ENCODE measurements at regions not wholly inside any gene's neighbourhood (a gene's known extent, or its start where the extent isn't known, plus 50 kb on each side); places are given as distances from the start of the nearest gene placed in this dataset.

DNA sequence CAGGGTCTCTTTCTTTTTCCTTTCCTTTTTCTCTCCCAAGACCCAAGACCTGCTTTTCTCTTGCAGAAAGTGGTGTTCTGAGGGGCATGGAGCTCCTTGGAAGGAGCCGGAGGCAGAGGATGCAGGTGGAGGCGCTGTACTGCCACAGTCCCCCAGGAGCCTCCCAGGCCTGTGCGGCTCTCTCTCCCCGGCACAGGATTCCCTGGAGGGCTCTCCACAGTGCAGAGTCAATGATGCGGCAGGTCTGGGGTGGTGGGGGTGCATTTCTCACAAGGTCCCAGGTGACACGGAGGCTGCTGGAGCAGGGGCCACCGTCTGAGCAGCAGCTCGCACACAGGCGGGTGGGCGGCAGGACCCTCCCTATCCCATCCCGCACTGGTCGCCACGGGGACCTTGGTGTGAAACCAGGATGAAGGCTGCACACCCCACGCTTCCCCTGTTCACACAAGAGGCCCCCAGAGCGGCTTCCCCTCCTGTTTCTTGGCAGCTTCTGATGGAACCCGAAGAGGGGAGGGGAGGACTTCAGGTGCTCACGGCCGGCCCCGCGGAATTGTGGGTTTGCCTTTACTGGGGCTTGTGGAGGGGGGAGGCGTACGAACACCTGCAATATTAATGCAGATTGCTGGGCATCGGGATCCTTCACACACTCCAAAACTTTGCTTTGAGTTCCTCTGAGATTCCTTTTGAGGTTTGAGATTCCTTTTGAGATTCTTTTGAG, 186.9 kb downstream of the ENGASE start:
- DNase-seq (ENCODE audit: low read depth), result no peak
- H3K36me3 ChIP-seq (ENCODE audit: control insufficient read depth, insufficient read depth, low read length), result no peaks in the 10 kb centered on the region
- TF ChIP-seq, protein P1, sequence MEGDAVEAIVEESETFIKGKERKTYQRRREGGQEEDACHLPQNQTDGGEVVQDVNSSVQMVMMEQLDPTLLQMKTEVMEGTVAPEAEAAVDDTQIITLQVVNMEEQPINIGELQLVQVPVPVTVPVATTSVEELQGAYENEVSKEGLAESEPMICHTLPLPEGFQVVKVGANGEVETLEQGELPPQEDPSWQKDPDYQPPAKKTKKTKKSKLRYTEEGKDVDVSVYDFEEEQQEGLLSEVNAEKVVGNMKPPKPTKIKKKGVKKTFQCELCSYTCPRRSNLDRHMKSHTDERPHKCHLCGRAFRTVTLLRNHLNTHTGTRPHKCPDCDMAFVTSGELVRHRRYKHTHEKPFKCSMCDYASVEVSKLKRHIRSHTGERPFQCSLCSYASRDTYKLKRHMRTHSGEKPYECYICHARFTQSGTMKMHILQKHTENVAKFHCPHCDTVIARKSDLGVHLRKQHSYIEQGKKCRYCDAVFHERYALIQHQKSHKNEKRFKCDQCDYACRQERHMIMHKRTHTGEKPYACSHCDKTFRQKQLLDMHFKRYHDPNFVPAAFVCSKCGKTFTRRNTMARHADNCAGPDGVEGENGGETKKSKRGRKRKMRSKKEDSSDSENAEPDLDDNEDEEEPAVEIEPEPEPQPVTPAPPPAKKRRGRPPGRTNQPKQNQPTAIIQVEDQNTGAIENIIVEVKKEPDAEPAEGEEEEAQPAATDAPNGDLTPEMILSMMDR (IDR thresholded peaks at IDR 0.05; ENCODE audit: insufficient read depth, low read depth, low read length), result no peak
- ChIA-PET POLR2A (no interaction called here), CTCF (no interaction called here)
- H3K4me3 ChIP-seq (ENCODE audit: low read depth, low read length), result no peak overlapping the region
- H3K27me3 ChIP-seq (ENCODE audit: control insufficient read depth, insufficient read depth, low read length), result peaks cover 2% of the 10 kb centered on the region

DNA sequence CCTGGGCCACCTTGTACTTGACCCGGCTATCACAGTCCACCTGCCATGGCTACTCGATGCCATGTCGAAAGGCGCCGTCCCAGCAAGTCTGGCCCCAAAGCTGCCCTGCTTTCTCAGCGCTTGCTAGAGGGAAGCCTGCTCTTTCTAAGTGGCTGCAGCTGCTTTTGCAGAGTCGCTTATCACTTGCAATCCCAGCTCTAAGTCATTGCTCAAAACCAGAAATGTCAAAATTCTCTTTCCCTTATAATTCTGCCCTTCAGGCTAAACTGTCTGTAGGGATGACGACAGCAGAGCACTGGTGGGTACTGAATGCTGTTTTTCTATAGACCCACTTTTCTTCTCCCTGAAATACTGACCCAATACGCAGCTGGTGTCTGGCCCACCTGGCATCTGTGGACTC, 184.2 kb downstream of the ENGASE start:
- H3K36me3 ChIP-seq (ENCODE audit: control insufficient read depth, insufficient read depth, low read length), result no peaks in the 10 kb centered on the region
- no peaks in the 10 kb centered on the region; the same call in none of the 2 replicates for H3K27me3 ChIP-seq (ENCODE audit: control insufficient read depth, insufficient read depth, low read length)
- no peak overlapping the region for H3K4me3 ChIP-seq (ENCODE audit: low read depth, low read length)
- DNase-seq (ENCODE audit: low read depth), result no peak
- ChIA-PET POLR2A (no interaction called here), CTCF (no interaction called here)
- TF ChIP-seq, protein P1 (IDR thresholded peaks at IDR 0.05; ENCODE audit: insufficient read depth, low read depth, low read length), result no peak

DNA sequence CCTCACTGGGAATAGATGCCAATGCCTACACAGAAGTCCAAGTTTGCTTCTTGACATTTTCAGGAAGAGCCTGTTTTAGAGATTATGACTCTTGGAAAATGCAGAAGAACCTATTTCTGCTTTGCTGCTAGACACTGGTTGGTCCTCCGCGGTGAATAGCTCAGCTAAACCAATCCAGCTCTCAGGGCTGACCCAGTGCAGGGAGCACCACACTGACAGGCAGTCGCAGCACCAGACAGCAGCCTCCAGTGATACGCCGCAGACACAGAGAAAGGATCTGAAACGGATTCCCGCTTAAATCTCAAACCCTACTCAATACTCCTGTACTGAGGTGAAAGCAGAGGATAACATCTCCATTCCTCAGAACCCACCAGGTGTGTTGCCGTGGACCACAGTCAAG, 183.4 kb downstream of the ENGASE start:
- H3K36me3 ChIP-seq (ENCODE audit: control insufficient read depth, insufficient read depth, low read length), result no peaks in the 10 kb centered on the region
- H3K27me3 ChIP-seq (ENCODE audit: control insufficient read depth, insufficient read depth, low read length), result no peaks in the 10 kb centered on the region; the same call in 1 of the 2 replicates
- H3K4me3 ChIP-seq (ENCODE audit: low read depth, low read length), result no peak overlapping the region
- TF ChIP-seq, protein P1 (IDR thresholded peaks at IDR 0.05; ENCODE audit: insufficient read depth, low read depth, low read length), result no peak
- no peak for DNase-seq (ENCODE audit: low read depth)
- POLR2A ChIA-PET, result no interaction called here
- CTCF ChIA-PET, result interaction anchor here (0.6 kb wide), 1 partner anchor 27 kb away, joined by 3 read pairs; no protein-coding TSS in a partner anchor

DNA sequence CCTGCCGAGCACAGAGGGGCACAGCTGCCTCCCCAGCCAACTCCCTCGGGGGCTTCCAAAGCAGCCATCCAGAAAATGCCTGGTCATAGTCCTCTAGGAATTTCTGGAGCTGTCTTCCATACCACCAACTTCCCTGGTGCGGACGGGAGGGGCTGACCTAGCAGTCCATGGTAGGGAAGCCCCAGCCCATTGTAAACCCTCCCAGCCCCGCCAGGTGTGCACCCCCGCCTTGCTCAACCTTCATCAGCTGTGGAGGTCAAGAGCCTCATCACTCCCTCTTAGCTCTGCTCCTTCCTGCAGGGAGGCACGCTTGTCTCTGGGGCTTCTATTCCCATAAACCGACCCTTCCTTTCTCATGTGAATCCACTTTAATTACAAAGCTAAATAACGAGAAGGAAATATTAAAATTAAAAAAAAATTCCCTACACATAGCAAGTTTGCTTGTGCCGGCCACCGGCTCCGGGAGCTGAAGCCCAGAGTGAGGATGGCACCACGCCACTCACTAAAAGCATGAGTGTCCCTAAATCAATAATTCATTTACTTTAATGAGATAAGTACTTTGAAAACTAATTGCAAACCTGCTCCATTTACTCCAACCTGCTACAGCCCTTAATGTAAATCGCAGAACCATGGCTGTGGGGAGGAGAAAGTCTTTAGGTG, 181.4 kb downstream of the ENGASE start:
- H3K4me3 ChIP-seq (ENCODE audit: low read depth, low read length), result no peak overlapping the region
- POLR2A ChIA-PET, result no interaction called here
- TF ChIP-seq, protein P1 (IDR thresholded peaks at IDR 0.05; ENCODE audit: insufficient read depth, low read depth, low read length), result no peak
- CTCF ChIA-PET, result interaction anchor here (0.6 kb wide), 1 partner anchor 173 kb away, joined by 3 read pairs; no protein-coding TSS in a partner anchor
- DNase-seq (ENCODE audit: low read depth), result no peak
- H3K36me3 ChIP-seq (ENCODE audit: control insufficient read depth, insufficient read depth, low read length), result no peaks in the 10 kb centered on the region
- H3K27me3 ChIP-seq (ENCODE audit: control insufficient read depth, insufficient read depth, low read length), result peaks cover 2% of the 10 kb centered on the region

DNA sequence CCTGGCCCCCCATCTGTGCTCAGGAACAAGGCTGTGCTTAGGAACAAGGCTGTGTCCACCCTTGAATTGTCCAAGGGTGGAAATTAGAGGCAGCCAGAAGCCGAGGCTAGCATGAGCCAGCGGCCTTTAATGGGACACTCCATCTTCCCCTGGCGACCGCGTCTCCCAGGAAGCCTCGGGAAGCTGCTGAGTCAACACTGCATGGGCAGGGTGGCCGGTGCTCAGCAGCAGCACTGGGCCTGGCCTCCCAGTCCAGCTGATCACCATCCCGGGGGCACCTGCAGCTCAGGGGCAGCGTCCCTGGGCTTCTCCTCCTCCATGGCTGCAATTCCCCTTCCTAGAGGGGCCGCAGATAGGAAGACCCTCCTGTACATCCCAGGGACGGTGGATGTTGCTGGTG, 180.8 kb downstream of the ENGASE start:
- peaks cover 2% of the 10 kb centered on the region for H3K27me3 ChIP-seq (ENCODE audit: control insufficient read depth, insufficient read depth, low read length)
- TF ChIP-seq, protein P1 (IDR thresholded peaks at IDR 0.05; ENCODE audit: insufficient read depth, low read depth, low read length), result no peak
- no peak overlapping the region for H3K4me3 ChIP-seq (ENCODE audit: low read depth, low read length)
- no peak for DNase-seq (ENCODE audit: low read depth)
- CTCF ChIA-PET, result interaction anchor here (0.6 kb wide), 1 partner anchor 173 kb away, joined by 3 read pairs; no protein-coding TSS in a partner anchor
- POLR2A ChIA-PET, result no interaction called here
- H3K36me3 ChIP-seq (ENCODE audit: control insufficient read depth, insufficient read depth, low read length), result no peaks in the 10 kb centered on the region

Measured in BJ (cell line).